ENCODE measurements at regions not wholly inside any gene's neighbourhood (a gene's known extent, or its start where the extent isn't known, plus 50 kb on each side); places are given as distances from the start of the nearest gene placed in this dataset.
A peak's percentile ranks its signal among the peaks of the same experiment; 100 is the strongest.

GRCh38 chr2:109998-110397, 63.7 kb upstream of the FAM110C start (continued):
- TF ChIP-seq SREBF2 (IDR thresholded peaks at IDR 0.05) = no peak

- ChIA-PET CTCF (no interaction called here), POLR2A (no interaction called here)
- TF ChIP-seq RAD21 (conservative IDR thresholded peaks at IDR 0.05 in 1 of 2, IDR thresholded peaks at IDR 0.05 in 1 of 2) = no peak
- no peak for TF ChIP-seq RCOR1 (IDR thresholded peaks at IDR 0.05; ENCODE audit: low read depth, low read length)
- ATAC-seq (no peak), DNase-seq (ENCODE audit: low read depth in 1 of 2, low spot score in 1 of 2) (no peak), FAIRE-seq (no peak)
- no peak overlapping the region for H3K27ac ChIP-seq
- 1% methylated on average over 5 of the region's 5 CpGs for WGBS (ENCODE audit: missing lambda C conversion rate)
- H3K9me3 ChIP-seq = 0 out of 3 replicates have a peak, but pooled peaks cover 7% of the 10 kb centered on the region
- H3K4me2 ChIP-seq = no peak overlapping the region
- H3K4me1 ChIP-seq = no peaks in the 10 kb centered on the region
- no peak overlapping the region for H3K4me3 ChIP-seq
Observed at GRCh38 chr2:108920-109809, 62.9 kb upstream of the FAM110C start.

- H3K4me2 ChIP-seq = no peak overlapping the region
- ATAC-seq = peak in 1 of 2 experiments; percentile 34; a peak in 3 of 6 replicates
- no peak for TF ChIP-seq BHLHE40 (IDR thresholded peaks at IDR 0.05; ENCODE audit: low read depth, low read length)
- TF ChIP-seq HES2 (IDR thresholded peaks at IDR 0.05) = no peak
- TF ChIP-seq TP53 (CRISPR knock-in tag; IDR thresholded peaks at IDR 0.05) = no peak
- TF ChIP-seq EHF (CRISPR knock-in tag; IDR thresholded peaks at IDR 0.05) = no peak
- no peak for TF ChIP-seq KDM5A (IDR thresholded peaks at IDR 0.05)
- no peak for TF ChIP-seq BCL3 (IDR thresholded peaks at IDR 0.05)
- no peak for TF ChIP-seq FOSL2 (IDR thresholded peaks at IDR 0.05)
- TF ChIP-seq FOSL2 (CRISPR knock-in tag; IDR thresholded peaks at IDR 0.05) = no peak
- TF ChIP-seq RAD21 (conservative IDR thresholded peaks at IDR 0.05 in 1 of 2, IDR thresholded peaks at IDR 0.05 in 1 of 2) = no peak
- no peak for TF ChIP-seq ZC3H11A (IDR thresholded peaks at IDR 0.05)
- no peak for TF ChIP-seq CBX8 (IDR thresholded peaks at IDR 0.05)
- no peak for TF ChIP-seq ZNF302 (CRISPR knock-in tag; IDR thresholded peaks at IDR 0.05)
- no peak for TF ChIP-seq MAFK (IDR thresholded peaks at IDR 0.05; ENCODE audit: partially characterized antibody)
- no peak for TF ChIP-seq MAZ (IDR thresholded peaks at IDR 0.05; ENCODE audit: borderline replicate concordance, low read depth, low read length)
- no peak for TF ChIP-seq RNF2 (IDR thresholded peaks at IDR 0.05; ENCODE audit: borderline replicate concordance, low read depth)
- TF ChIP-seq NPAS2 (CRISPR knock-in tag; IDR thresholded peaks at IDR 0.05; ENCODE audit: borderline replicate concordance) = no peak
- no peak for TF ChIP-seq RCOR1 (IDR thresholded peaks at IDR 0.05; ENCODE audit: low read depth, low read length)
- TF ChIP-seq HEYL (CRISPR knock-in tag; IDR thresholded peaks at IDR 0.05) = no peak
- no peak for TF ChIP-seq JUNB (IDR thresholded peaks at IDR 0.05)
- TF ChIP-seq, protein P1, sequence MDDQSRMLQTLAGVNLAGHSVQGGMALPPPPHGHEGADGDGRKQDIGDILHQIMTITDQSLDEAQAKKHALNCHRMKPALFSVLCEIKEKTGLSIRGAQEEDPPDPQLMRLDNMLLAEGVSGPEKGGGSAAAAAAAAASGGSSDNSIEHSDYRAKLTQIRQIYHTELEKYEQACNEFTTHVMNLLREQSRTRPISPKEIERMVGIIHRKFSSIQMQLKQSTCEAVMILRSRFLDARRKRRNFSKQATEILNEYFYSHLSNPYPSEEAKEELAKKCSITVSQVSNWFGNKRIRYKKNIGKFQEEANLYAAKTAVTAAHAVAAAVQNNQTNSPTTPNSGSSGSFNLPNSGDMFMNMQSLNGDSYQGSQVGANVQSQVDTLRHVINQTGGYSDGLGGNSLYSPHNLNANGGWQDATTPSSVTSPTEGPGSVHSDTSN (IDR thresholded peaks at IDR 0.05) = no peak
- no peak for TF ChIP-seq RARB (CRISPR knock-in tag; IDR thresholded peaks at IDR 0.05)
- H3K4me1 ChIP-seq = no peaks in the 10 kb centered on the region
- H3K4me3 ChIP-seq = no peak overlapping the region
- no peak for DNase-seq (ENCODE audit: low read depth in 1 of 2, low spot score in 1 of 2)
- no peak overlapping the region for H3K27ac ChIP-seq
- CTCF ChIA-PET = no interaction called here
- POLR2A ChIA-PET = no interaction called here
- FAIRE-seq = no peak
- 23% methylated on average over 11 of the region's 11 CpGs for WGBS (ENCODE audit: missing lambda C conversion rate)
- H3K9me3 ChIP-seq = no peaks in the 10 kb centered on the region; the same call in 2 of the 3 replicates
Observed at GRCh38 chr2:101016-101415, 54.7 kb upstream of the FAM110C start.
